SK-N-SH treated with all-trans-retinoic acid at 6 μM for 48 hours (cell line): ENCODE measurements at regions not wholly inside any gene's neighbourhood (a gene's known extent, or its start where the extent isn't known, plus 50 kb on each side); places are given as distances from the start of the nearest gene placed in this dataset.

ENCODE experiments used
- ARNTL ChIP-seq: fragments of 450-650 bp; formaldehyde crosslinking; IDR thresholded peaks from 2 replicates; pipeline ENCODE4 v1.5.0; 2020; ENCODE audit warnings: low read depth, mild to moderate bottlenecking, moderate library complexity, borderline replicate concordance
- CREB5 ChIP-seq: fragments of 250-450 bp; sonication (Bioruptor Pico); IDR thresholded peaks from 2 replicates; pipeline ENCODE4 v1.5.1; 2020; ENCODE audit warnings: low read depth, mild to moderate bottlenecking, moderate library complexity
- ISL1 ChIP-seq: fragments of 250-450 bp; sonication (Bioruptor Pico); IDR thresholded peaks from 2 replicates; pipeline ENCODE4 v2.1.2; 2022; ENCODE audit warnings: mild to moderate bottlenecking, moderate library complexity
- OSR1 ChIP-seq: fragments of 250-450 bp; sonication (Bioruptor Pico); IDR thresholded peaks from 2 replicates; pipeline ENCODE4 v1.8.0; 2022; ENCODE audit warnings: moderate library complexity, mild to moderate bottlenecking, inconsistent platforms
- PATZ1 ChIP-seq: fragments of 250-450 bp; sonication (Bioruptor Pico); IDR thresholded peaks from 2 replicates; pipeline ENCODE4 v1.8.0; 2020; ENCODE audit warnings: mild to moderate bottlenecking, moderate library complexity, borderline replicate concordance
- RARB ChIP-seq: fragments of 250-450 bp; sonication (Bioruptor Pico); IDR thresholded peaks from 2 replicates; pipeline ENCODE4 v1.8.0; 2021; ENCODE audit warnings: mild to moderate bottlenecking, moderate library complexity
- TSHZ2 ChIP-seq: fragments of 250-450 bp; sonication (Bioruptor Pico); IDR thresholded peaks from 2 replicates; pipeline ENCODE4 v1.5.0; 2020; ENCODE audit warnings: mild to moderate bottlenecking, moderate library complexity
- ZFP3 ChIP-seq: fragments of 250-450 bp; sonication (Bioruptor Pico); IDR thresholded peaks from 2 replicates; pipeline ENCODE4 v1.5.0; 2020; ENCODE audit warnings: mild to moderate bottlenecking, moderate library complexity
- ZNF565 ChIP-seq: fragments of 450-650 bp; formaldehyde crosslinking; conservative IDR thresholded peaks from 2 replicates; pipeline ENCODE4 v1.5.0; 2020; ENCODE audit warnings: low read depth, mild to moderate bottlenecking, moderate library complexity

- TF ChIP-seq ISL1 (CRISPR knock-in tag) (no peak), PATZ1 (no peak), OSR1 (CRISPR knock-in tag) (no peak), ZFP3 (no peak), ZNF565 (no peak), CREB5 (CRISPR knock-in tag) (no peak), TSHZ2 (no peak), ARNTL (CRISPR knock-in tag) (no peak), RARB (no peak)
Observed at GRCh38 chr15:46278062-46278461, 643.2 kb downstream of the SQOR start.
